ENCODE measurements at regions not wholly inside any gene's neighbourhood (a gene's known extent, or its start where the extent isn't known, plus 50 kb on each side); places are given as distances from the start of the nearest gene placed in this dataset.

- no TSS peak for BruUV-seq (replicated peaks)
- DNase-seq (ENCODE audit: low read depth, low spot score) = no peak
- TF ChIP-seq NFYB (IDR thresholded peaks at IDR 0.05; ENCODE audit: insufficient read depth, low read depth, low read length) (no peak), NBN (IDR thresholded peaks at IDR 0.05) (no peak), NRF1 (conservative IDR thresholded peaks at IDR 0.05; ENCODE audit: low read depth, low read length) (no peak), ZNF217 (IDR thresholded peaks at IDR 0.05) (no peak), ATF3 (IDR thresholded peaks at IDR 0.05; ENCODE audit: borderline replicate concordance, extremely low read depth, low read depth, low read length) (no peak), PKNOX1 (IDR thresholded peaks at IDR 0.05) (no peak), IKZF2 (IDR thresholded peaks at IDR 0.05) (no peak), PAX8 (IDR thresholded peaks at IDR 0.05) (no peak), RELA (IDR thresholded peaks at IDR 0.05; ENCODE audit: borderline replicate concordance, partially characterized antibody) (no peak), MAX (IDR thresholded peaks at IDR 0.05; ENCODE audit: low read depth, low read length) (no peak), KAT2A (conservative IDR thresholded peaks at IDR 0.05; ENCODE audit: control insufficient read depth, low read depth, low read length) (no peak), IRF5 (IDR thresholded peaks at IDR 0.05; ENCODE audit: borderline replicate concordance) (no peak), ZBTB4 (CRISPR knock-in tag; IDR thresholded peaks at IDR 0.05) (no peak), YBX1 (IDR thresholded peaks at IDR 0.05) (no peak)
- in situ Hi-C loops (cut with MboI) = no loop called here
- H3K79me2 ChIP-seq (ENCODE audit: control insufficient read depth, insufficient read depth, low read length) = no peaks in the 10 kb centered on the region
- no peaks in the 10 kb centered on the region; the same call in 2 of the 3 replicates for H3K9me3 ChIP-seq (replicated peaks; ENCODE audit: control insufficient read depth, insufficient read depth, low read length)
- 15% methylated on average over 9 of the region's 10 CpGs for WGBS (ENCODE audit: insufficient coverage, insufficient replicate concordance, low lambda C conversion rate, missing lambda C conversion rate)
- RAD21 ChIA-PET (ENCODE audit: unreplicated experiment) = no interaction called here
- no peak overlapping the region for H3K4me3 ChIP-seq
- no peaks in the 10 kb centered on the region for H3K36me3 ChIP-seq (ENCODE audit: control insufficient read depth in 2 of 2, insufficient read depth in 2 of 2, low read length in 1 of 2)
- CTCF ChIA-PET = no interaction called here
- no peaks in the 10 kb centered on the region for H4K20me1 ChIP-seq (ENCODE audit: control insufficient read depth, insufficient read depth)
- H3K4me2 ChIP-seq (ENCODE audit: control insufficient read depth, insufficient read depth) = no peak overlapping the region
- intact Hi-C loops (cut with micrococcal nuclease; ENCODE audit: unreplicated experiment) = no loop called here
- no peaks in the 10 kb centered on the region for H3K27me3 ChIP-seq (replicated peaks in 1 of 2; ENCODE audit: control insufficient read depth in 2 of 2, insufficient read depth in 2 of 2, low read length in 1 of 2)
- no peak overlapping the region for H3K9ac ChIP-seq (ENCODE audit: control insufficient read depth, insufficient read depth, low read length)
- SMC1A ChIA-PET (ENCODE audit: uncharacterized antibody, unreplicated experiment) = no interaction called here
- ATAC-seq = no peak
- no peak overlapping the region for H2AFZ ChIP-seq (ENCODE audit: control insufficient read depth, low read depth, low read length)
- peaks cover 12% of the 10 kb centered on the region for H3K4me1 ChIP-seq (ENCODE audit: control insufficient read depth, insufficient read depth, low read length)
- POLR2A ChIA-PET = no interaction called here
- H3K27ac ChIP-seq (ENCODE audit: control insufficient read depth, insufficient read depth) = no peak overlapping the region
- FAIRE-seq = no peak
Observed at GRCh38 chr10:131739206-131739605, 161.6 kb upstream of the PPP2R2D start.
